SK-N-SH treated with all-trans-retinoic acid at 6 μM for 48 hours (cell line): ENCODE measurements at regions not wholly inside any gene's neighbourhood (a gene's known extent, or its start where the extent isn't known, plus 50 kb on each side); places are given as distances from the start of the nearest gene placed in this dataset.

Experiments
- ATAC-seq: fragments of 200-7000 bp; cut with Tn5 transposase; 3 replicates; pipeline ENCODE4 v1.9.1; 2020; ENCODE audit warnings: mild to moderate bottlenecking, moderate library complexity
- ARNTL ChIP-seq: fragments of 450-650 bp; formaldehyde crosslinking; IDR thresholded peaks from 2 replicates; pipeline ENCODE4 v1.5.0; 2020; ENCODE audit warnings: low read depth, mild to moderate bottlenecking, moderate library complexity, borderline replicate concordance
- BACH2 ChIP-seq: fragments of 250-450 bp; sonication (Bioruptor Pico); IDR thresholded peaks from 2 replicates; pipeline ENCODE4 v1.9.0; 2021; ENCODE audit warnings: mild to moderate bottlenecking, borderline replicate concordance
- CREB5 ChIP-seq: fragments of 250-450 bp; sonication (Bioruptor Pico); IDR thresholded peaks from 2 replicates; pipeline ENCODE4 v1.5.1; 2020; ENCODE audit warnings: low read depth, mild to moderate bottlenecking, moderate library complexity
- CSDC2 ChIP-seq: fragments of 250-450 bp; sonication (Bioruptor Pico); IDR thresholded peaks from 2 replicates; pipeline ENCODE4 v1.5.0; 2020; ENCODE audit warnings: mild to moderate bottlenecking, moderate library complexity
- CSRNP3 ChIP-seq: fragments of 250-450 bp; sonication (Bioruptor Pico); IDR thresholded peaks from 2 replicates; pipeline ENCODE4 v1.5.1; 2021; ENCODE audit warnings: mild to moderate bottlenecking, moderate library complexity
- ESRRG ChIP-seq: fragments of 250-450 bp; sonication (Bioruptor Pico); IDR thresholded peaks from 2 replicates; pipeline ENCODE4 v1.6.1; 2021; ENCODE audit warnings: mild to moderate bottlenecking
- OSR1 ChIP-seq: fragments of 250-450 bp; sonication (Bioruptor Pico); IDR thresholded peaks from 2 replicates; pipeline ENCODE4 v1.8.0; 2022; ENCODE audit warnings: moderate library complexity, mild to moderate bottlenecking, inconsistent platforms
- PATZ1 ChIP-seq: fragments of 250-450 bp; sonication (Bioruptor Pico); IDR thresholded peaks from 2 replicates; pipeline ENCODE4 v1.8.0; 2020; ENCODE audit warnings: mild to moderate bottlenecking, moderate library complexity, borderline replicate concordance
- POU6F1 ChIP-seq: fragments of 250-450 bp; sonication (Bioruptor Pico); IDR thresholded peaks from 2 replicates; pipeline ENCODE4 v1.8.0; 2021; ENCODE audit warnings: low read depth, mild to moderate bottlenecking, moderate library complexity, borderline replicate concordance
- PPARA ChIP-seq: fragments of 250-450 bp; sonication (Bioruptor Pico); IDR thresholded peaks from 2 replicates; pipeline ENCODE4 v1.5.0; 2020; ENCODE audit warnings: mild to moderate bottlenecking, borderline replicate concordance
- RARB ChIP-seq: fragments of 250-450 bp; sonication (Bioruptor Pico); IDR thresholded peaks from 2 replicates; pipeline ENCODE4 v1.8.0; 2021; ENCODE audit warnings: mild to moderate bottlenecking, moderate library complexity
- TOX ChIP-seq: fragments of 250-450 bp; sonication (Bioruptor Pico); IDR thresholded peaks from 2 replicates; pipeline ENCODE4 v1.8.0; 2021; ENCODE audit warnings: mild to moderate bottlenecking, moderate library complexity, borderline replicate concordance
- TSHZ2 ChIP-seq: fragments of 250-450 bp; sonication (Bioruptor Pico); IDR thresholded peaks from 2 replicates; pipeline ENCODE4 v1.5.0; 2020; ENCODE audit warnings: mild to moderate bottlenecking, moderate library complexity
- ZFP3 ChIP-seq: fragments of 250-450 bp; sonication (Bioruptor Pico); IDR thresholded peaks from 2 replicates; pipeline ENCODE4 v1.5.0; 2020; ENCODE audit warnings: mild to moderate bottlenecking, moderate library complexity
- ZNF8 ChIP-seq: fragments of 450-650 bp; formaldehyde crosslinking; IDR thresholded peaks from 2 replicates; pipeline ENCODE4 v1.5.0; 2020; ENCODE audit warnings: mild to moderate bottlenecking, moderate library complexity

- no peak for TF ChIP-seq ESRRG (CRISPR knock-in tag)
- no peak for TF ChIP-seq TOX (CRISPR knock-in tag)
- no peak for TF ChIP-seq RARB (CRISPR knock-in tag)
- TF ChIP-seq ZNF8 (CRISPR knock-in tag): no peak
- no peak for TF ChIP-seq BACH2 (CRISPR knock-in tag)
- no peak for TF ChIP-seq POU6F1 (CRISPR knock-in tag)
- no peak for TF ChIP-seq CSDC2 (CRISPR knock-in tag)
- no peak for TF ChIP-seq PATZ1 (CRISPR knock-in tag)
- TF ChIP-seq ARNTL (CRISPR knock-in tag): no peak
- no peak for TF ChIP-seq PPARA
- ATAC-seq: no peak
Observed at GRCh38 chr7:133195868-133196267, 57.0 kb upstream of the EXOC4 start.

- ATAC-seq: no peak
- TF ChIP-seq CREB5: no peak
- no peak for TF ChIP-seq TOX (CRISPR knock-in tag)
- TF ChIP-seq POU6F1 (CRISPR knock-in tag): no peak
- no peak for TF ChIP-seq ESRRG (CRISPR knock-in tag)
- no peak for TF ChIP-seq PATZ1 (CRISPR knock-in tag)
- TF ChIP-seq OSR1: no peak
- TF ChIP-seq BACH2 (CRISPR knock-in tag): no peak
- no peak for TF ChIP-seq ZNF8 (CRISPR knock-in tag)
Observed at GRCh38 chr7:133196856-133197612, 55.8 kb upstream of the EXOC4 start.

GRCh38 chr7:133197972-133198544, 54.8 kb upstream of the EXOC4 start:
- no peak for ATAC-seq
- TF ChIP-seq ZFP3 (CRISPR knock-in tag) (no peak), CSRNP3 (no peak), ARNTL (CRISPR knock-in tag) (no peak), PATZ1 (CRISPR knock-in tag) (no peak), ZNF8 (CRISPR knock-in tag) (no peak), CREB5 (no peak), TSHZ2 (CRISPR knock-in tag) (no peak), POU6F1 (CRISPR knock-in tag) (no peak)
